Stimulated activated CD4-positive, alpha-beta T cell treated with anti-CD3 and anti-CD28 coated beads, Interleukin-2, amount 100 ng/mL, for 24 hours (primary cell): ENCODE measurements at regions not wholly inside any gene's neighbourhood (a gene's known extent, or its start where the extent isn't known, plus 50 kb on each side); places are given as distances from the start of the nearest gene placed in this dataset.

Source experiments
- DNase-seq, 2 donors: peaks; one replicate each; pipeline ENCODE4 v3.0.0-alpha.2; 2020

- DNase-seq, result peak; percentile 68 to 76
These were observed 509.1 kb downstream of the SHQ1 start for GRCh38 chr3:72338942-72339669.

GRCh38 chr3:72338082-72338941 lies 509.9 kb downstream of the SHQ1 start:
- peak; percentile 54 to 66 for DNase-seq

- peak in 1 of 2 donors; percentile 12 for DNase-seq
These were observed 510.8 kb downstream of the SHQ1 start for GRCh38 chr3:72337480-72337855.

GRCh38 chr3:72336821-72337479 lies 511.3 kb downstream of the SHQ1 start:
- DNase-seq, result no peak

- no peak for DNase-seq
These were observed 512.1 kb downstream of the SHQ1 start for GRCh38 chr3:72336114-72336651.

GRCh38 chr3:72335458-72336095 lies 512.7 kb downstream of the SHQ1 start:
- DNase-seq, result no peak

- no peak for DNase-seq
These were observed 513.4 kb downstream of the SHQ1 start for GRCh38 chr3:72334681-72335457.

GRCh38 chr3:72332689-72333088 lies 515.6 kb downstream of the SHQ1 start:
- no peak for DNase-seq

GRCh38 chr3:72332036-72332435 lies 516.2 kb downstream of the SHQ1 start:
- no peak for DNase-seq

- DNase-seq, result no peak
These were observed 517.2 kb downstream of the SHQ1 start for GRCh38 chr3:72331076-72331475.

- DNase-seq, result no peak
These were observed 518.9 kb downstream of the SHQ1 start for GRCh38 chr3:72329354-72329753.

GRCh38 chr3:72328755-72329277 lies 519.4 kb downstream of the SHQ1 start:
- DNase-seq, result no peak

GRCh38 chr3:72327008-72327407 lies 521.2 kb downstream of the SHQ1 start:
- no peak for DNase-seq

- DNase-seq, result no peak
These were observed 523.9 kb downstream of the SHQ1 start for GRCh38 chr3:72324253-72324811.

GRCh38 chr3:72323773-72324172 lies 524.5 kb downstream of the SHQ1 start:
- DNase-seq, result no peak

GRCh38 chr3:72322264-72322976 lies 525.8 kb downstream of the SHQ1 start:
- no peak for DNase-seq

GRCh38 chr3:72320955-72321303 lies 527.3 kb downstream of the SHQ1 start:
- no peak for DNase-seq

GRCh38 chr3:72320095-72320954 lies 527.9 kb downstream of the SHQ1 start:
- DNase-seq, result no peak

- no peak for DNase-seq
These were observed 528.8 kb downstream of the SHQ1 start for GRCh38 chr3:72319194-72320094.
